K562 (cell line): ENCODE measurements at regions not wholly inside any gene's neighbourhood (a gene's known extent, or its start where the extent isn't known, plus 50 kb on each side); places are given as distances from the start of the nearest gene placed in this dataset.
"Not testable (repeated sequence)": the region's sequence is repeated elsewhere in the genome, so short reads cannot be mapped to it uniquely, and the experiment has no call there.

ENCODE experiments used
- ATAC-seq: fragments of 200-7000 bp; cut with Tn5 transposase; 3 replicates; pipeline ENCODE4 v1.9.1; 2020; ENCODE audit warnings: moderate library complexity
- BruUV-seq: library from RNA; stranded (reverse); fragments of 400-500 nt; replicated peaks from 2 replicates; lab custom pipeline; 2021; lab: Mats Ljungman, UMichigan
- CTCF ChIA-PET: fragments of 300-600 bp; formaldehyde crosslinking; extraction: SDS; loops from one replicate; lab custom pipeline; 2021; ENCODE audit warnings: low intra/inter-chr PET ratio; lab: Yijun Ruan, JAX
- POLR2A ChIA-PET: fragments of 300-600, 350-650 bp; sonication (Branson Sonifier 250); formaldehyde crosslinking; extraction: SDS; loops from one replicate; lab custom pipeline; 2021; ENCODE audit warnings: antibody characterized with exemption, inconsistent platforms; lab: Yijun Ruan, JAX
- DNase-seq, 4 experiments: peaks; one replicate each; pipeline versions ENCODE4 v3.0.0 to v3.0.0-alpha.2; 2011 to 2018; ENCODE audit warnings: low spot score in 3 of 4, mixed read lengths in 3 of 4; ENCODE audit errors: extremely low read depth in 1 of 4
- FAIRE-seq: peaks from 2 replicates; lab custom pipeline; 2011; peaks lifted over from hg19 to GRCh38; lab: Jason Lieb, UNC
- H2AFZ ChIP-seq: 2 replicates; pipeline ENCODE4 v1.6.0; 2011; ENCODE audit warnings: low read depth, low read length, control low read depth, inconsistent platforms
- H3K27ac ChIP-seq: fragments of 200-600 bp; 3 replicates; pipeline ENCODE4 v1.8.0; 2011; ENCODE audit warnings: low read depth, mild to moderate bottlenecking, control low read depth, inconsistent platforms, low read length, moderate library complexity, mixed read lengths; ENCODE audit errors: extremely low read depth
- H3K27me3 ChIP-seq, 2 experiments: fragments of 300-600 bp in 1 of 2; 2 replicates in 1 of 2; 3 replicates in 1 of 2; pipeline versions ENCODE4 v1.6.0 to v1.8.0; 2011; ENCODE audit warnings: inconsistent platforms in 2 of 2, low read length in 2 of 2, mild to moderate bottlenecking in 1 of 2, mixed read lengths in 1 of 2, moderate library complexity in 1 of 2; ENCODE audit not compliant: control insufficient read depth in 2 of 2, insufficient read depth in 2 of 2
- H3K36me3 ChIP-seq: fragments of 300-600 bp; 3 replicates; pipeline ENCODE4 v1.8.0; 2011; ENCODE audit warnings: mild to moderate bottlenecking, low read length, inconsistent platforms; ENCODE audit not compliant: control insufficient read depth, insufficient read depth
- H3K4me1 ChIP-seq, 2 experiments: fragments of 200-600 bp in 1 of 2; replicated peaks in 1 of 2; 2 replicates in 1 of 2; 3 replicates in 1 of 2; pipeline versions ENCODE4 v1.5.1 to v1.8.0; 2011; ENCODE audit warnings: inconsistent platforms in 2 of 2, low read length in 2 of 2, mild to moderate bottlenecking in 1 of 2, mixed read lengths in 1 of 2, moderate library complexity in 1 of 2; ENCODE audit not compliant: control insufficient read depth in 2 of 2, insufficient read depth in 2 of 2
- H3K4me2 ChIP-seq: 2 replicates; pipeline ENCODE4 v1.6.1; 2011; ENCODE audit warnings: low read length, control low read depth, inconsistent platforms, mixed read lengths; ENCODE audit not compliant: insufficient read depth
- H3K4me3 ChIP-seq: fragments of 200-600 bp; sonication (generic), shearing (Covaris generic); 2 replicates; pipeline ENCODE4 v1.5.1; 2016; ENCODE audit warnings: control low read depth, inconsistent platforms
- H3K79me2 ChIP-seq: fragments of 200-600 bp; 3 replicates; pipeline ENCODE4 v1.8.0; 2011; ENCODE audit warnings: low read length, inconsistent platforms; ENCODE audit not compliant: control insufficient read depth, insufficient read depth
- H3K9ac ChIP-seq, 2 experiments: 2 replicates each; pipeline versions ENCODE4 v1.6.0 to v1.6.1; 2011; ENCODE audit warnings: low read depth in 2 of 2, low read length in 2 of 2, control low read depth in 1 of 2, inconsistent platforms in 1 of 2, mild to moderate bottlenecking in 1 of 2, mixed read lengths in 1 of 2; ENCODE audit not compliant: insufficient read depth in 1 of 2
- H3K9me1 ChIP-seq: one replicate; pipeline ENCODE4 v1.6.0; 2011; ENCODE audit warnings: inconsistent platforms, mild to moderate bottlenecking, low read length, moderate library complexity; ENCODE audit not compliant: control insufficient read depth, insufficient read depth
- H3K9me3 ChIP-seq: replicated peaks from 2 replicates; pipeline ENCODE4 v1.5.1; 2011; ENCODE audit warnings: low read depth, low read length, inconsistent platforms; ENCODE audit not compliant: control insufficient read depth, insufficient read depth
- H4K20me1 ChIP-seq: replicated peaks from 2 replicates; pipeline ENCODE4 v1.6.1; 2011; ENCODE audit warnings: low read length, inconsistent platforms, mixed read lengths; ENCODE audit not compliant: control insufficient read depth, insufficient read depth
- CHD7 ChIP-seq: fragments of 200-600 bp; sonication (generic); IDR thresholded peaks from one replicate; pipeline ENCODE4 v1.6.1; 2012; ENCODE audit warnings: mild to moderate bottlenecking, low read depth, low read length, inconsistent platforms
- RBM25 ChIP-seq: fragments of 200-400 bp; formaldehyde crosslinking; IDR thresholded peaks from 2 replicates; pipeline ENCODE4 v1.6.1; 2018; ENCODE audit warnings: low read length, low read depth, moderate library complexity; ENCODE audit not compliant: severe bottlenecking
- ZNF780A ChIP-seq: fragments of 250-450 bp; sonication (Bioruptor Pico); IDR thresholded peaks from 2 replicates; pipeline ENCODE4 v1.5.0; 2021; ENCODE audit warnings: mild to moderate bottlenecking
- WGBS: fragments of 100-300 bp; shearing (Covaris generic); methylation state at CpG from one replicate; pipeline ENCODE4 v1.1.6; 2016; ENCODE audit warnings: low coverage, mixed read lengths; ENCODE audit not compliant: insufficient coverage; ENCODE audit errors: missing lambda C conversion rate; 5-methylcytosine and 5-hydroxymethylcytosine counted together
- in situ Hi-C: fragments of 300-500 bp; cut with MboI; formaldehyde crosslinking; loops from 4 replicates; pipeline ENCODE4 v1.15.0; 2018; ENCODE audit warnings: inconsistent platforms, mixed read lengths
- intact Hi-C: fragments of 100-400 bp; cut with micrococcal nuclease; formaldehyde crosslinking; loops from 2 replicates; pipeline ENCODE4 v1.14.2; 2022

- TF ChIP-seq RBM25: no peak
- TF ChIP-seq ZNF780A (CRISPR knock-in tag): no peak
- TF ChIP-seq CHD7: no peak
Measured at GRCh38 chr2:15759385-15759784, 167.7 kb downstream of the DDX1 start (continued).

- H2AFZ ChIP-seq, H3K4me1 ChIP-seq, DNase-seq, H3K4me2 ChIP-seq, H4K20me1 ChIP-seq, H3K9me3 ChIP-seq, FAIRE-seq, ATAC-seq, BruUV-seq, H3K27ac ChIP-seq, CTCF ChIA-PET, intact Hi-C loops, H3K9me1 ChIP-seq, H3K9ac ChIP-seq, in situ Hi-C loops, H3K79me2 ChIP-seq, H3K36me3 ChIP-seq, H3K4me3 ChIP-seq: not testable (repeated sequence)
- 0% methylated on average over 4 of the region's 4 CpGs for WGBS
- POLR2A ChIA-PET: interaction anchor here (0.6 to 0.9 kb wide), 3 partner anchors 36 to 128 kb away, joined by 3 read pairs; no protein-coding TSS in a partner anchor
- peaks cover 4 to 36% of the 10 kb centered on the region in 2 experiments; a peak in 4 of 5 replicates for H3K27me3 ChIP-seq
Measured at GRCh38 chr2:15759791-15760190, 168.1 kb downstream of the DDX1 start.
